Activated T-cell treated with anti-CD3 and anti-CD28 coated beads, Interleukin-2, amount 50 U/mL, for 1 hour (primary cell): ENCODE measurements at regions not wholly inside any gene's neighbourhood (a gene's known extent, or its start where the extent isn't known, plus 50 kb on each side); places are given as distances from the start of the nearest gene placed in this dataset.

ENCODE experiments used
- DNase-seq: peaks from one replicate; pipeline ENCODE4 v3.0.0-alpha.2; 2020

- DNase-seq, result no peak
Observed at GRCh38 chr20:50302341-50303057, 111.9 kb downstream of the CEBPB start.

- no peak for DNase-seq
Observed at GRCh38 chr20:50303573-50304500, 113.2 kb downstream of the CEBPB start.

- DNase-seq, result no peak
Observed at GRCh38 chr20:50304501-50304856, 113.8 kb downstream of the CEBPB start.

GRCh38 chr20:50304923-50305635 lies 114.4 kb downstream of the CEBPB start:
- no peak for DNase-seq

- DNase-seq, result no peak
Observed at GRCh38 chr20:50305636-50306477, 115.2 kb downstream of the CEBPB start.

GRCh38 chr20:50306478-50307423 lies 116.1 kb downstream of the CEBPB start:
- no peak for DNase-seq

- no peak for DNase-seq
Observed at GRCh38 chr20:50308166-50308512, 117.5 kb downstream of the CEBPB start.

- no peak for DNase-seq
Observed at GRCh38 chr20:50308513-50309279, 118.1 kb downstream of the CEBPB start.

GRCh38 chr20:50309280-50309763 lies 118.7 kb downstream of the CEBPB start:
- DNase-seq, result no peak

GRCh38 chr20:50309764-50310672 lies 119.4 kb downstream of the CEBPB start:
- no peak for DNase-seq

GRCh38 chr20:50310673-50311051 lies 120.0 kb downstream of the CEBPB start:
- DNase-seq, result no peak

GRCh38 chr20:50311308-50312001 lies 120.8 kb downstream of the CEBPB start:
- no peak for DNase-seq

GRCh38 chr20:50312002-50312681 lies 121.5 kb downstream of the CEBPB start:
- DNase-seq, result no peak

GRCh38 chr20:50312682-50313521 lies 122.3 kb downstream of the CEBPB start:
- DNase-seq, result no peak

GRCh38 chr20:50313522-50313820 lies 122.8 kb downstream of the CEBPB start:
- no peak for DNase-seq

- DNase-seq, result no peak
Observed at GRCh38 chr20:50313827-50314677, 123.4 kb downstream of the CEBPB start.
